K562 (cell line): ENCODE measurements at regions not wholly inside any gene's neighbourhood (a gene's known extent, or its start where the extent isn't known, plus 50 kb on each side); places are given as distances from the start of the nearest gene placed in this dataset.

Experiments used
- ARID1B ChIP-seq: fragments of 450-650 bp; IDR thresholded peaks from 2 replicates; pipeline ENCODE4 v1.6.1; 2016; ENCODE audit warnings: antibody characterized with exemption, mild to moderate bottlenecking, inconsistent platforms
- CCNT2 ChIP-seq: IDR thresholded peaks from 2 replicates; pipeline ENCODE4 v1.6.1; 2011; ENCODE audit warnings: borderline replicate concordance, low read depth, mild to moderate bottlenecking, moderate library complexity, mixed read lengths, low read length; ENCODE audit not compliant: insufficient read length; ENCODE audit errors: extremely low read depth
- CREM ChIP-seq: IDR thresholded peaks from 2 replicates; pipeline ENCODE4 v1.6.1; 2014; ENCODE audit warnings: antibody characterized with exemption, low read depth
- CSDE1 ChIP-seq, 2 experiments: fragments of 450-650 bp; IDR thresholded peaks; 2 replicates each; pipeline ENCODE4 v1.6.1; 2016; ENCODE audit warnings: mild to moderate bottlenecking in 1 of 2
- DPF2 ChIP-seq: fragments of 450-650 bp; IDR thresholded peaks from 2 replicates; pipeline ENCODE4 v1.6.1; 2016
- FOS ChIP-seq: IDR thresholded peaks from 3 replicates; pipeline ENCODE4 v1.6.1; 2011; ENCODE audit not compliant: insufficient read length; ENCODE audit errors: extremely low read depth
- FOXA3 ChIP-seq, 2 experiments: fragments of 450-650 bp in 1 of 2; sonication (generic) in 1 of 2; formaldehyde crosslinking; IDR thresholded peaks in 1 of 2; conservative IDR thresholded peaks in 1 of 2; 2 replicates each; pipeline versions ENCODE4 v1.4.0 to v1.8.0; 2020 to 2022; ENCODE audit warnings: mild to moderate bottlenecking in 2 of 2, missing genetic modification reagents in 1 of 2
- HDAC2 ChIP-seq: fragments of 450-650 bp; IDR thresholded peaks from 2 replicates; pipeline ENCODE4 v1.6.1; 2016; ENCODE audit warnings: mild to moderate bottlenecking
- MAFG ChIP-seq: fragments of 450-650 bp; conservative IDR thresholded peaks from 2 replicates; pipeline ENCODE4 v1.6.1; 2016; ENCODE audit warnings: missing genetic modification characterization, missing compliant biosample characterization
- NR2F6 ChIP-seq: fragments of 450-650 bp; formaldehyde crosslinking; IDR thresholded peaks from 2 replicates; pipeline ENCODE4 v1.4.0; 2020; ENCODE audit warnings: mild to moderate bottlenecking
- NRF1 ChIP-seq, 2 experiments: fragments of 450-650 bp; IDR thresholded peaks in 1 of 2; conservative IDR thresholded peaks in 1 of 2; 2 replicates each; pipeline ENCODE4 v1.6.1; 2014; ENCODE audit warnings: mild to moderate bottlenecking in 2 of 2
- PML ChIP-seq: IDR thresholded peaks from 2 replicates; pipeline ENCODE4 v1.6.1; 2012; ENCODE audit warnings: low read length, inconsistent platforms
- ZNF212 ChIP-seq: fragments of 450-650 bp; formaldehyde crosslinking; IDR thresholded peaks from 2 replicates; pipeline ENCODE4 v1.4.0; 2020; ENCODE audit warnings: mild to moderate bottlenecking
- ZNF217 ChIP-seq: sonication (generic); formaldehyde crosslinking; IDR thresholded peaks from 2 replicates; pipeline ENCODE4 v1.8.0; 2022; ENCODE audit warnings: mild to moderate bottlenecking, missing genetic modification reagents
- TF ChIP-seq, protein P1 (sequence below): IDR thresholded peaks from 2 replicates; pipeline ENCODE4 v1.6.1; 2014; ENCODE audit warnings: antibody characterized with exemption
- TF ChIP-seq, protein P2 (sequence below): fragments of 250-450 bp; sonication (Bioruptor Pico); IDR thresholded peaks from 2 replicates; pipeline ENCODE4 v1.5.0; 2021; ENCODE audit warnings: mild to moderate bottlenecking, borderline replicate concordance
- TF ChIP-seq, protein P3 (sequence below): fragments of 250-450 bp; sonication (Bioruptor Pico); IDR thresholded peaks from 2 replicates; pipeline ENCODE4 v1.4.0; 2020; ENCODE audit warnings: mild to moderate bottlenecking
- TF ChIP-seq, protein P4 (sequence below): fragments of 250-450 bp; sonication (Bioruptor Pico); IDR thresholded peaks from 2 replicates; pipeline ENCODE4 v1.4.0; 2020; ENCODE audit warnings: borderline replicate concordance
- TF ChIP-seq, protein P5 (sequence below): sonication (generic); formaldehyde crosslinking; IDR thresholded peaks from 2 replicates; pipeline ENCODE4 v1.8.0; 2022; ENCODE audit warnings: missing genetic modification reagents, mild to moderate bottlenecking, borderline replicate concordance

DNA sequence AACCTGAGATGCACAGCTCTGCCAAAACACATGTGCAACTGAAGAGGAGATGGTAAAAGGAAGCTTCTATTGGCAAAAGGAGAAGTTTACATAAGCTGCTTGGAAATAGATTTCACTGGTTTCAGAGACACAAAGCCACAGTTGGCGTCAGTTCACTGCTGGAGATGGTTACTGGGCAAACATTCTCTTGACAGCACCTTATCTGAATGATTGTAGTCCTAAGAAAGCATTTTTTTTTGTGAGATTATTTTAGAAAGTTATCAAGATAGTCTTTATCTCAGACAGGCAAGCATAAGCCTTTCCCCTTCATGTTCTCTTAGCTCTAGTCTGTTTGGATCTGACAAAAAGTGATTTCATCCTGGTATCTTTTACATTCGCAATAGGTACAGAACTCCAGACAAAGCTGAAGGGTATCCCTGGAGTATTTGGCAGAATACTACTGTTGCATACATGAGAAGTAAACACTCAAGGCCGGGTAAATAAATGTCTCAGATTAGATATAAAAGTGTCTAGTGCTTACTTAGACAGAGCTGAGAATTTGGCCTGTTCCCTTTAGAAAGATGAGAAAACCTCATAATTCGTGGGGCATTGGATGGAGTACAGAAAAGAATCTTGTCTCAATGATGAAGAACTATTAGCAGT lies 1668.0 kb upstream of the NUDT12 start (continued):
- TF ChIP-seq PML, result no peak
- peak; percentile 54 for TF ChIP-seq CCNT2
- TF ChIP-seq NRF1 (conservative IDR thresholded peaks at IDR 0.05 in 1 of 2, IDR thresholded peaks at IDR 0.05 in 1 of 2), result no peak
- TF ChIP-seq, protein P1, sequence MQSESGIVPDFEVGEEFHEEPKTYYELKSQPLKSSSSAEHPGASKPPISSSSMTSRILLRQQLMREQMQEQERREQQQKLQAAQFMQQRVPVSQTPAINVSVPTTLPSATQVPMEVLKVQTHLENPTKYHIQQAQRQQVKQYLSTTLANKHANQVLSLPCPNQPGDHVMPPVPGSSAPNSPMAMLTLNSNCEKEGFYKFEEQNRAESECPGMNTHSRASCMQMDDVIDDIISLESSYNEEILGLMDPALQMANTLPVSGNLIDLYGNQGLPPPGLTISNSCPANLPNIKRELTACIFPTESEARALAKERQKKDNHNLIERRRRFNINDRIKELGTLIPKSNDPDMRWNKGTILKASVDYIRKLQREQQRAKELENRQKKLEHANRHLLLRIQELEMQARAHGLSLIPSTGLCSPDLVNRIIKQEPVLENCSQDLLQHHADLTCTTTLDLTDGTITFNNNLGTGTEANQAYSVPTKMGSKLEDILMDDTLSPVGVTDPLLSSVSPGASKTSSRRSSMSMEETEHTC, result no peak
- TF ChIP-seq CREM, result 0 out of 2 replicates have a peak, but pooled peaks have one; percentile 7
- no peak for TF ChIP-seq HDAC2
- TF ChIP-seq, protein P2, sequence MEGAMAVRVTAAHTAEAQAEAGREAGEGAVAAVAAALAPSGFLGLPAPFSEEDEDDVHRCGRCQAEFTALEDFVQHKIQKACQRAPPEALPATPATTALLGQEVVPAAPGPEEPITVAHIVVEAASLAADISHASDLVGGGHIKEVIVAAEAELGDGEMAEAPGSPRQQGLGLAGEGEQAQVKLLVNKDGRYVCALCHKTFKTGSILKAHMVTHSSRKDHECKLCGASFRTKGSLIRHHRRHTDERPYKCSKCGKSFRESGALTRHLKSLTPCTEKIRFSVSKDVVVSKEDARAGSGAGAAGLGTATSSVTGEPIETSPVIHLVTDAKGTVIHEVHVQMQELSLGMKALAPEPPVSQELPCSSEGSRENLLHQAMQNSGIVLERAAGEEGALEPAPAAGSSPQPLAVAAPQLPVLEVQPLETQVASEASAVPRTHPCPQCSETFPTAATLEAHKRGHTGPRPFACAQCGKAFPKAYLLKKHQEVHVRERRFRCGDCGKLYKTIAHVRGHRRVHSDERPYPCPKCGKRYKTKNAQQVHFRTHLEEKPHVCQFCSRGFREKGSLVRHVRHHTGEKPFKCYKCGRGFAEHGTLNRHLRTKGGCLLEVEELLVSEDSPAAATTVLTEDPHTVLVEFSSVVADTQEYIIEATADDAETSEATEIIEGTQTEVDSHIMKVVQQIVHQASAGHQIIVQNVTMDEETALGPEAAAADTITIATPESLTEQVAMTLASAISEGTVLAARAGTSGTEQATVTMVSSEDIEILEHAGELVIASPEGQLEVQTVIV (CRISPR knock-in tag), result no peak
- TF ChIP-seq, protein P3, sequence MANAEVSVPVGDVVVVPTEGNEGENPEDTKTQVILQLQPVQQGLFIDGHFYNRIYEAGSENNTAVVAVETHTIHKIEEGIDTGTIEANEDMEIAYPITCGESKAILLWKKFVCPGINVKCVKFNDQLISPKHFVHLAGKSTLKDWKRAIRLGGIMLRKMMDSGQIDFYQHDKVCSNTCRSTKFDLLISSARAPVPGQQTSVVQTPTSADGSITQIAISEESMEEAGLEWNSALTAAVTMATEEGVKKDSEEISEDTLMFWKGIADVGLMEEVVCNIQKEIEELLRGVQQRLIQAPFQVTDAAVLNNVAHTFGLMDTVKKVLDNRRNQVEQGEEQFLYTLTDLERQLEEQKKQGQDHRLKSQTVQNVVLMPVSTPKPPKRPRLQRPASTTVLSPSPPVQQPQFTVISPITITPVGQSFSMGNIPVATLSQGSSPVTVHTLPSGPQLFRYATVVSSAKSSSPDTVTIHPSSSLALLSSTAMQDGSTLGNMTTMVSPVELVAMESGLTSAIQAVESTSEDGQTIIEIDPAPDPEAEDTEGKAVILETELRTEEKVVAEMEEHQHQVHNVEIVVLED (CRISPR knock-in tag), result no peak
- TF ChIP-seq, protein P4, sequence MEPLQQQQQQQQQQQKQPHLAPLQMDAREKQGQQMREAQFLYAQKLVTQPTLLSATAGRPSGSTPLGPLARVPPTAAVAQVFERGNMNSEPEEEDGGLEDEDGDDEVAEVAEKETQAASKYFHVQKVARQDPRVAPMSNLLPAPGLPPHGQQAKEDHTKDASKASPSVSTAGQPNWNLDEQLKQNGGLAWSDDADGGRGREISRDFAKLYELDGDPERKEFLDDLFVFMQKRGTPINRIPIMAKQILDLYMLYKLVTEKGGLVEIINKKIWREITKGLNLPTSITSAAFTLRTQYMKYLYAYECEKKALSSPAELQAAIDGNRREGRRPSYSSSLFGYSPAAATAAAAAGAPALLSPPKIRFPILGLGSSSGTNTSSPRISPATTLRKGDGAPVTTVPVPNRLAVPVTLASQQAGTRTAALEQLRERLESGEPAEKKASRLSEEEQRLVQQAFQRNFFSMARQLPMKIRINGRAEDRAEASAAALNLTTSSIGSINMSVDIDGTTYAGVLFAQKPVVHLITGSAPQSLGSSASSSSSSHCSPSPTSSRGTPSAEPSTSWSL (CRISPR knock-in tag), result no peak
- TF ChIP-seq ZNF212 (CRISPR knock-in tag), result no peak
- peak; percentile 74 for TF ChIP-seq ARID1B
- TF ChIP-seq MAFG (tag), result no peak
- peak in 1 of 2 experiments; percentile 82; a peak in 2 of 4 replicates for TF ChIP-seq FOXA3 (CRISPR knock-in tag; conservative IDR thresholded peaks at IDR 0.05 in 1 of 2, IDR thresholded peaks at IDR 0.05 in 1 of 2)
- no peak for TF ChIP-seq NR2F6 (CRISPR knock-in tag)
- no peak for TF ChIP-seq FOS
- no peak for TF ChIP-seq CSDE1 (IDR thresholded peaks at IDR 0.05)
- TF ChIP-seq, protein P5, sequence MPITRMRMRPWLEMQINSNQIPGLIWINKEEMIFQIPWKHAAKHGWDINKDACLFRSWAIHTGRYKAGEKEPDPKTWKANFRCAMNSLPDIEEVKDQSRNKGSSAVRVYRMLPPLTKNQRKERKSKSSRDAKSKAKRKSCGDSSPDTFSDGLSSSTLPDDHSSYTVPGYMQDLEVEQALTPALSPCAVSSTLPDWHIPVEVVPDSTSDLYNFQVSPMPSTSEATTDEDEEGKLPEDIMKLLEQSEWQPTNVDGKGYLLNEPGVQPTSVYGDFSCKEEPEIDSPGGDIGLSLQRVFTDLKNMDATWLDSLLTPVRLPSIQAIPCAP (CRISPR knock-in tag), result no peak
- TF ChIP-seq ZNF217 (CRISPR knock-in tag), result no peak
- TF ChIP-seq DPF2, result 0 out of 2 replicates have a peak, but pooled peaks have one; percentile 21
